SK-N-MC (cell line): ENCODE measurements at regions not wholly inside any gene's neighbourhood (a gene's known extent, or its start where the extent isn't known, plus 50 kb on each side); places are given as distances from the start of the nearest gene placed in this dataset.

ENCODE experiments used
- EZH2 ChIP-seq: fragments of 200-600 bp; sonication (generic); IDR thresholded peaks from one replicate; pipeline ENCODE4 v1.6.1; 2017; ENCODE audit warnings: antibody characterized with exemption
- FOXP2 ChIP-seq: optimal IDR thresholded peaks from 2 replicates; pipeline ENCODE3; 2011; ENCODE audit warnings: mild to moderate bottlenecking, moderate library complexity; ENCODE audit not compliant: insufficient read depth; ENCODE audit errors: extremely low read length, control extremely low read depth
- POLR2AphosphoS5 ChIP-seq: IDR thresholded peaks from 2 replicates; pipeline ENCODE4 v1.6.1; 2012; ENCODE audit warnings: mild to moderate bottlenecking, low read depth, low read length, borderline replicate concordance

DNA sequence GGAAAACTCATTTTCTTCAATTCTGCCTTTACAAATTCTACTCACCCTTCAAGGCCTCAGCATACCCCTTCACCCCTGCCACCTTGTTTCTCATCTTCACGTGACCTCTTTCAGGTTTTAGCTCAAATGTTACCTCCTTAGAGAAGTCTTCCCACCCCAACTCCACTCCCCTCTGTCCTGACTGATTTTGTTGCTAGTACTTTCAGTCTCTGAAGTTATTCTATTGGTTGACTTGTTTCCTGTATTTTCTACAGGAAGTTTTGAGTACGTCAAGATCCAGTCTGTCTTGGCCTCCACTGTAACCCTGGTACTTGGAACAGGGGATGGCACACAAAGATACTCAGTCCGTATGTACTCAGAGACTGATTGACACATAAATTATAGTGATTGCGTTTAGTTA, 296.1 kb downstream of the DHX35 start:
- TF ChIP-seq EZH2: no peak
- no peak for TF ChIP-seq POLR2AphosphoS5
- no peak for TF ChIP-seq FOXP2
